Keratinocyte (primary cell): ENCODE measurements at regions not wholly inside any gene's neighbourhood (a gene's known extent, or its start where the extent isn't known, plus 50 kb on each side); places are given as distances from the start of the nearest gene placed in this dataset.

ENCODE experiments used
- CTCF ChIP-seq, 3 experiments: IDR thresholded peaks in 1 of 3; conservative IDR thresholded peaks in 1 of 3; optimal IDR thresholded peaks in 1 of 3; 2 replicates in 2 of 3; 3 replicates in 1 of 3; pipeline versions ENCODE3 to v1.5.1; 2011; ENCODE audit warnings: low read length in 3 of 3, mild to moderate bottlenecking in 3 of 3, moderate library complexity in 2 of 3, control low read depth in 1 of 3, inconsistent platforms in 1 of 3; ENCODE audit not compliant: insufficient read depth in 2 of 3; ENCODE audit errors: extremely low read depth in 1 of 3
- EZH2 ChIP-seq: IDR thresholded peaks from one replicate; pipeline ENCODE4 v1.6.1; 2012; ENCODE audit warnings: inconsistent platforms, mild to moderate bottlenecking, low read length, moderate library complexity

GRCh38 chr3:65233561-65233960 lies 545.8 kb upstream of the ADAMTS9 start:
- TF ChIP-seq CTCF (optimal IDR thresholded peaks at IDR 0.05 in 1 of 3, IDR thresholded peaks at IDR 0.05 in 1 of 3, conservative IDR thresholded peaks at IDR 0.05 in 1 of 3; ENCODE audit: extremely low read depth in 1 of 3, insufficient read depth in 2 of 3, low read length in 3 of 3) (no peak), EZH2 (no peak)
